MCF 10A (cell line): ENCODE measurements at regions not wholly inside any gene's neighbourhood (a gene's known extent, or its start where the extent isn't known, plus 50 kb on each side); places are given as distances from the start of the nearest gene placed in this dataset.

Source experiments
- BruUV-seq: library from RNA; stranded (reverse); fragments of 400-500 nt; replicated peaks from 2 replicates; lab custom pipeline; 2021; lab: Mats Ljungman, UMichigan
- CTCF ChIA-PET: fragments of 300-600 bp; sonication (Branson Sonifier 250); formaldehyde crosslinking; extraction: SDS; loops from one replicate; lab custom pipeline; 2021; ENCODE audit warnings: antibody characterized with exemption, inconsistent platforms; lab: Yijun Ruan, JAX
- POLR2A ChIA-PET: fragments of 300-600, 350-650 bp; sonication (Branson Sonifier 250); formaldehyde crosslinking; extraction: SDS; loops from one replicate; lab custom pipeline; 2020; ENCODE audit warnings: antibody characterized with exemption, inconsistent platforms; lab: Yijun Ruan, JAX
- DNase-seq: peaks from one replicate; pipeline ENCODE4 v3.0.0-alpha.2; 2018; ENCODE audit not compliant: unreplicated experiment
- H3K27ac Mint-ChIP-seq: one replicate; pipeline ENCODE4 v1.8.0; 2022; ENCODE audit warnings: mild to moderate bottlenecking, low read depth, mixed read lengths; ENCODE audit not compliant: unreplicated experiment
- H3K27me3 Mint-ChIP-seq: one replicate; pipeline ENCODE4 v1.8.0; 2022; ENCODE audit warnings: mixed read lengths; ENCODE audit not compliant: insufficient read depth, unreplicated experiment
- H3K36me3 Mint-ChIP-seq: one replicate; pipeline ENCODE4 v1.8.0; 2022; ENCODE audit warnings: mild to moderate bottlenecking, moderate library complexity, mixed read lengths; ENCODE audit not compliant: insufficient read depth, unreplicated experiment
- H3K4me1 Mint-ChIP-seq: one replicate; pipeline ENCODE4 v1.8.0; 2022; ENCODE audit warnings: mixed read lengths; ENCODE audit not compliant: insufficient read depth, unreplicated experiment
- H3K4me3 Mint-ChIP-seq: one replicate; pipeline ENCODE4 v1.8.0; 2022; ENCODE audit warnings: mild to moderate bottlenecking, moderate library complexity, mixed read lengths; ENCODE audit not compliant: unreplicated experiment
- H3K9me3 Mint-ChIP-seq: one replicate; pipeline ENCODE4 v1.8.0; 2022; ENCODE audit warnings: mixed read lengths; ENCODE audit not compliant: unreplicated experiment
- intact Hi-C: fragments of 100-400 bp; cut with micrococcal nuclease; formaldehyde crosslinking; loops from 2 replicates; pipeline ENCODE4 v1.14.1; 2022
- TF ChIP-seq, protein P1 (sequence below): fragments of 200-600 bp; IDR thresholded peaks from one replicate; pipeline ENCODE4 v1.8.0; 2022; ENCODE audit warnings: antibody characterized with exemption, mild to moderate bottlenecking; ENCODE audit not compliant: unreplicated experiment

DNA sequence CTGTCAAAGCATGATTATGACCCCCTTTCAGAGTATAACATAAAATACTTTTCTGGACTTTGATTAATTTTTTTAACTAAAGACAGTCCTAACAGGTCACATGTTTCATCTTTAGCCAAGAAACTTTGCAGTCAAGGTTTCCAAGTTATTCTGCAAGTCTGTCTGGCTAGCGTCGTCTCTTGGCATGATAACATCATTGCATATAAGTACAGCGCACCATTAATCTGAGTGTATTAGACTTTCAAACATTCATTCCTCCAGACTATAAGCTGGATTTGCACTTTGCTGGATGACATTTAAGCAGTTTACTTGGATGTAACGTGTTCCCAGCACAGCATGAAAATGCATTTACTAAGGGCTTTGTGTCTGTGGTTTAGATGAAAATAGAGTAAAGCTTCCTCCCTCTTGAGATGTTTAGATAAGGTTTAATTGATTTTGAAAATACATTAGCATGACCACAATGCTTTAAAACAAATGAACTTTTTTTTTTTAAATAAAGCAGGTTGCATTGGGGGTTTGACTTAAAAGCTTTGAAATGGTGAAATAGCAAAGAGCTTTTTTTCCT lies 349.0 kb upstream of the MTPN start:
- peaks cover 41% of the 10 kb centered on the region for H3K27me3 Mint-ChIP-seq
- TF ChIP-seq, protein P1, sequence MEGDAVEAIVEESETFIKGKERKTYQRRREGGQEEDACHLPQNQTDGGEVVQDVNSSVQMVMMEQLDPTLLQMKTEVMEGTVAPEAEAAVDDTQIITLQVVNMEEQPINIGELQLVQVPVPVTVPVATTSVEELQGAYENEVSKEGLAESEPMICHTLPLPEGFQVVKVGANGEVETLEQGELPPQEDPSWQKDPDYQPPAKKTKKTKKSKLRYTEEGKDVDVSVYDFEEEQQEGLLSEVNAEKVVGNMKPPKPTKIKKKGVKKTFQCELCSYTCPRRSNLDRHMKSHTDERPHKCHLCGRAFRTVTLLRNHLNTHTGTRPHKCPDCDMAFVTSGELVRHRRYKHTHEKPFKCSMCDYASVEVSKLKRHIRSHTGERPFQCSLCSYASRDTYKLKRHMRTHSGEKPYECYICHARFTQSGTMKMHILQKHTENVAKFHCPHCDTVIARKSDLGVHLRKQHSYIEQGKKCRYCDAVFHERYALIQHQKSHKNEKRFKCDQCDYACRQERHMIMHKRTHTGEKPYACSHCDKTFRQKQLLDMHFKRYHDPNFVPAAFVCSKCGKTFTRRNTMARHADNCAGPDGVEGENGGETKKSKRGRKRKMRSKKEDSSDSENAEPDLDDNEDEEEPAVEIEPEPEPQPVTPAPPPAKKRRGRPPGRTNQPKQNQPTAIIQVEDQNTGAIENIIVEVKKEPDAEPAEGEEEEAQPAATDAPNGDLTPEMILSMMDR: no peak
- no TSS peak for BruUV-seq
- DNase-seq: no peak
- H3K4me1 Mint-ChIP-seq: no peaks in the 10 kb centered on the region
- no peak overlapping the region for H3K4me3 Mint-ChIP-seq
- H3K36me3 Mint-ChIP-seq: no peaks in the 10 kb centered on the region
- POLR2A ChIA-PET: no interaction called here
- intact Hi-C loops: no loop called here
- CTCF ChIA-PET: interaction anchor here (0.6 kb wide), 1 partner anchor 1668 kb away, joined by 5 read pairs; no protein-coding TSS in a partner anchor
- H3K9me3 Mint-ChIP-seq: no peaks in the 10 kb centered on the region
- no peak overlapping the region for H3K27ac Mint-ChIP-seq

DNA sequence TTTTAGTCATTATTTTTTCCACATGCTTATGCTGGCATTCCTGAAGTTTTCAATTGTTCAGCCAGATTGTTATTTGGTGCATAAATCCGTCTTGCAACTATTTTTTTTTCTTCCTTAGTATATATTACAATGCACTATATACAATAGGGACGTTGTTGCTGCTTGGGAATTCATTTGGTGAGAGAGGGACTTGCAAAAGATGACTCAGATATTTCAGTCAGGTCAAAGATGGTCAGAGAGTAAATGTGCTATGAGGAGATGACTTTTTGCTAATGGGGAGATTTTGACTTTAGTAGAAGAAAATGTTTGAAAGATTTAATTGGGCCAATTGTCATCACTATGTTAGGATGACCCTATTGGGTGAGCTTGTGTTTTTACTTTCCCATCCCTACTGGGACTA lies 348.4 kb upstream of the MTPN start:
- no peaks in the 10 kb centered on the region for H3K4me1 Mint-ChIP-seq
- no peak overlapping the region for H3K4me3 Mint-ChIP-seq
- TF ChIP-seq, protein P1: no peak
- H3K27ac Mint-ChIP-seq: no peak overlapping the region
- no peak for DNase-seq
- ChIA-PET CTCF (interaction anchor here (0.6 kb wide), 1 partner anchor 1668 kb away, joined by 5 read pairs; no protein-coding TSS in a partner anchor), POLR2A (no interaction called here)
- intact Hi-C loops: no loop called here
- no peaks in the 10 kb centered on the region for H3K36me3 Mint-ChIP-seq
- no peaks in the 10 kb centered on the region for H3K9me3 Mint-ChIP-seq
- BruUV-seq: no TSS peak
- H3K27me3 Mint-ChIP-seq: peaks cover 35% of the 10 kb centered on the region

DNA sequence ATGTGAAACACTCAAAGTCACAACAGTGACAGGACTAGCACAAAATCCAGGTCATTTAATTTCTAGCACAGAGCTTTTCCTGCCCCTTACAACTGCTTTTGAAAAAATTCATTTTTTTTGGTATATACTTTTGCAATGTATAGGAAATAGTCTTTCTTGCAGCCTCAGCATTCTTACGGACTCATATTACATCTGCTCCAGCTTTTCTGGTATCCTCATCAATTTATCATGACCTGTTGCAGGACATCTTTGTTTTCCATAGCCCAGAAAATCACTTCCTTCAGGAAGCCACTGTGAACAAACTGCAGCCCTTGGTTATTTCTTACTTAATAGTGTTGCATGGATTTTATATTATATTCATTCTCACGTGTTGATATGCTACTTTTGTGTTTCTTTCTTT lies 347.9 kb upstream of the MTPN start:
- Mint-ChIP-seq H3K27me3 (peaks cover 30% of the 10 kb centered on the region), H3K4me3 (no peak overlapping the region), H3K4me1 (no peaks in the 10 kb centered on the region), H3K36me3 (no peaks in the 10 kb centered on the region), H3K27ac (no peak overlapping the region), H3K9me3 (no peaks in the 10 kb centered on the region)
- TF ChIP-seq, protein P1: no peak
- BruUV-seq: no TSS peak
- ChIA-PET CTCF (no interaction called here), POLR2A (no interaction called here)
- intact Hi-C loops: no loop called here
- DNase-seq: no peak

DNA sequence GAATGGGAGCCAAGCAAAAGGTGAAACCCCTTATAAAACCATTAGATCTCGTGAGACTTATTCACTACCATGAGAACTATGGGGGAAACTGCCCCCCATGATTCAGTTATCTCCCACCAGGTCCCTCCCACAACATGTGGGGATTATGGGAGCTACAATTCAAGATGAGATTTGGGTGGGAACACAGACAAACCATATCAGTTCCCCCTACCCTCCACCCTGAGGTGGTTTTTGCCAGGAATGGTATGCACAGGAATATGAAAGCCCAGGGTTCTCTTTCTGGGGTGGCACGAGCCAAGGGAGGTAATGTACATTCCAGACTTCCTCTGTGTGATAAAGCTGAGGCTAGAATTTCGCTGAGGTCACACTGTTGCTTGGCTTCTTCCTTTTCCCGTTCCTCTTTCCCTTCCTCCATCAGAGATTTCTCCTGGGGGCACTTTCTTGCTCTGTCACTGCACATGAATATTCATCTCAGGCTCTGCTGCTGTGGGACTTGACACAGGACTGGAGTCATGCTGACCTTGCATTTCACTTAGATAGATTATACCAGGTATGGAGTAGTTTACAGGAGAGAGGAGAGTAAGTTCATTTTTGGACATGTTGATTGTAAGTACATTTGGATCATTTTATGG lies 347.0 kb upstream of the MTPN start:
- Mint-ChIP-seq H3K27me3 (peaks cover 23% of the 10 kb centered on the region), H3K4me3 (no peak overlapping the region), H3K36me3 (no peaks in the 10 kb centered on the region), H3K9me3 (no peaks in the 10 kb centered on the region), H3K27ac (no peak overlapping the region), H3K4me1 (no peaks in the 10 kb centered on the region)
- intact Hi-C loops: no loop called here
- ChIA-PET POLR2A (no interaction called here), CTCF (interaction anchor here (0.6 kb wide), 1 partner anchor 707 kb away, joined by 3 read pairs; no protein-coding TSS in a partner anchor)
- BruUV-seq: no TSS peak
- TF ChIP-seq, protein P1: no peak
- no peak for DNase-seq
